DND-41 (cell line): ENCODE measurements at regions not wholly inside any gene's neighbourhood (a gene's known extent, or its start where the extent isn't known, plus 50 kb on each side); places are given as distances from the start of the nearest gene placed in this dataset.

ENCODE experiments used
- ATAC-seq: fragments of 200-7000 bp; cut with Tn5 transposase; 3 replicates; pipeline ENCODE4 v1.9.1; 2021; ENCODE audit warnings: low read depth; ENCODE audit not compliant: insufficient read depth
- DNase-seq: peaks from one replicate; pipeline ENCODE4 v3.0.0-alpha.2; 2020
- H2AFZ ChIP-seq: 2 replicates; pipeline ENCODE4 v1.6.0; 2012; ENCODE audit warnings: low read depth, low read length
- H3K27ac ChIP-seq: 2 replicates; pipeline ENCODE4 v1.5.1; 2012; ENCODE audit warnings: low read length, inconsistent platforms
- H3K27me3 ChIP-seq: fragments of 200-600 bp; sonication (generic); 2 replicates; pipeline ENCODE4 v1.6.0; 2012; ENCODE audit warnings: low read length, mild to moderate bottlenecking, inconsistent platforms; ENCODE audit not compliant: insufficient read depth, poor library complexity
- H3K36me3 ChIP-seq: 2 replicates; pipeline ENCODE4 v1.5.1; 2012; ENCODE audit warnings: low read length, inconsistent platforms; ENCODE audit not compliant: insufficient read depth
- H3K4me1 ChIP-seq: 2 replicates; pipeline ENCODE4 v1.5.1; 2012; ENCODE audit warnings: mild to moderate bottlenecking, low read length; ENCODE audit not compliant: insufficient read depth
- H3K4me2 ChIP-seq: 2 replicates; pipeline ENCODE4 v1.6.0; 2012; ENCODE audit warnings: mild to moderate bottlenecking, moderate library complexity, low read length, inconsistent platforms; ENCODE audit not compliant: insufficient read depth
- H3K4me3 ChIP-seq, 2 experiments: fragments of 200-600 bp in 1 of 2; shearing (Covaris generic) in 1 of 2; 2 replicates each; pipeline ENCODE4 v1.5.1; 2012 to 2016; ENCODE audit warnings: inconsistent platforms in 2 of 2, low read length in 2 of 2, mild to moderate bottlenecking in 2 of 2, low read depth in 1 of 2, moderate library complexity in 1 of 2
- H3K79me2 ChIP-seq: 2 replicates; pipeline ENCODE4 v1.6.0; 2012; ENCODE audit warnings: low read length, inconsistent platforms; ENCODE audit not compliant: insufficient read depth
- H3K9ac ChIP-seq: 2 replicates; pipeline ENCODE4 v1.6.0; 2012; ENCODE audit warnings: low read depth, mild to moderate bottlenecking, inconsistent platforms, low read length, moderate library complexity
- H3K9me3 ChIP-seq: 2 replicates; pipeline ENCODE4 v1.5.1; 2012; ENCODE audit warnings: low read length, moderate library complexity, mild to moderate bottlenecking, inconsistent platforms; ENCODE audit not compliant: insufficient read depth, severe bottlenecking
- H4K20me1 ChIP-seq: 2 replicates; pipeline ENCODE4 v1.6.0; 2012; ENCODE audit warnings: low read length; ENCODE audit not compliant: insufficient read depth
- CTCF ChIP-seq: IDR thresholded peaks from 2 replicates; pipeline ENCODE4 v1.5.1; 2012; ENCODE audit warnings: borderline replicate concordance, low read length, moderate library complexity, mild to moderate bottlenecking; ENCODE audit not compliant: poor library complexity, severe bottlenecking; ENCODE audit errors: extremely low read depth
- EZH2 ChIP-seq: IDR thresholded peaks from 3 replicates; pipeline ENCODE4 v1.6.1; 2012; ENCODE audit warnings: borderline replicate concordance, low read depth, mild to moderate bottlenecking, moderate library complexity, low read length, inconsistent platforms; ENCODE audit not compliant: severe bottlenecking

GRCh38 chr6:134714679-134715078 lies 235.2 kb downstream of the ALDH8A1 start:
- no peak overlapping the region for H3K9ac ChIP-seq
- DNase-seq (peak; percentile 6), ATAC-seq (no peak)
- no peak overlapping the region for H3K4me3 ChIP-seq
- no peaks in the 10 kb centered on the region for H4K20me1 ChIP-seq
- no peaks in the 10 kb centered on the region for H3K27me3 ChIP-seq
- H2AFZ ChIP-seq = no peak overlapping the region
- H3K79me2 ChIP-seq = no peaks in the 10 kb centered on the region
- no peaks in the 10 kb centered on the region for H3K36me3 ChIP-seq
- no peak for TF ChIP-seq CTCF
- TF ChIP-seq EZH2 = no peak
- no peak overlapping the region for H3K27ac ChIP-seq
- no peak overlapping the region for H3K4me2 ChIP-seq
- H3K9me3 ChIP-seq = no peaks in the 10 kb centered on the region
- no peaks in the 10 kb centered on the region for H3K4me1 ChIP-seq

- no peaks in the 10 kb centered on the region for H3K79me2 ChIP-seq
- no peak overlapping the region for H3K4me2 ChIP-seq
- H3K36me3 ChIP-seq = no peaks in the 10 kb centered on the region
- H3K9ac ChIP-seq = no peak overlapping the region
- TF ChIP-seq CTCF (no peak), EZH2 (no peak)
- H3K27me3 ChIP-seq = no peaks in the 10 kb centered on the region
- H3K4me3 ChIP-seq = no peak overlapping the region
- no peaks in the 10 kb centered on the region for H3K4me1 ChIP-seq
- H3K9me3 ChIP-seq = no peaks in the 10 kb centered on the region
- no peak for DNase-seq
- H2AFZ ChIP-seq = no peak overlapping the region
- no peak overlapping the region for H3K27ac ChIP-seq
- no peak for ATAC-seq
- no peaks in the 10 kb centered on the region for H4K20me1 ChIP-seq
These were observed 235.8 kb downstream of the ALDH8A1 start for GRCh38 chr6:134714113-134714512.

- peaks cover 4% of the 10 kb centered on the region for H3K27me3 ChIP-seq
These were observed 237.6 kb downstream of the ALDH8A1 start for GRCh38 chr6:134712311-134712710.

More at GRCh38 chr6:134712311-134712710, 237.6 kb downstream of the ALDH8A1 start:
- H3K27ac ChIP-seq = no peak overlapping the region
- H3K4me1 ChIP-seq = no peaks in the 10 kb centered on the region
- no peaks in the 10 kb centered on the region for H3K9me3 ChIP-seq
- no peaks in the 10 kb centered on the region for H4K20me1 ChIP-seq
- no peak overlapping the region for H2AFZ ChIP-seq
- H3K36me3 ChIP-seq = no peaks in the 10 kb centered on the region
- H3K79me2 ChIP-seq = no peaks in the 10 kb centered on the region
- no peak overlapping the region for H3K9ac ChIP-seq
- ATAC-seq (no peak), DNase-seq (no peak)
- H3K4me3 ChIP-seq = no peak overlapping the region
- no peak overlapping the region for H3K4me2 ChIP-seq
- TF ChIP-seq EZH2 (no peak), CTCF (no peak)
